Hippocampal formation (tissue), 2 donors: ENCODE measurements at regions not wholly inside any gene's neighbourhood (a gene's known extent, or its start where the extent isn't known, plus 50 kb on each side); places are given as distances from the start of the nearest gene placed in this dataset.
"Not testable (repeated sequence)": the region's sequence is repeated elsewhere in the genome, so short reads cannot be mapped to it uniquely, and the experiment has no call there.

ENCODE experiments used
- DNase-seq, 2 donors: peaks; one replicate each; lab custom pipeline; 2025; lab: John Stamatoyannopoulos, UW

DNA sequence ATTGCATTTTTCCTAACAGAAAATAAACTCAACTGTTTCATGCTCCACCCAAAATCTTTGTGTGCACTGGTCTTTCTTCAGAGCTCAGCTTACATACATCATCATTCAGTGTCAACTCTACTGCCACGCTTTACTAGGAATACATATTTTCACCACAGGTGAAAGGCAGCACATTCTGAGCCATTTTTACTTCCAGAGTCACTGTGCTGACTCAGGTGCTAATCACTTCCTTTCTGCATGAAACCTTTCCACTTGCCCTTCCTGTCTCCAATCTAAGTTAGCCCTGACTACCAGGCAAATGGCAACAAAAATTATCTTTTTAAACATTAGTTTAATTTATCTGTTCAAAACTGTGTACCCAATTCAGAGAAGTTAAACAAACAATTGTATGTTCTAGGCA lies 1041.0 kb downstream of the PRIM2 start:
- not testable (repeated sequence) for DNase-seq

DNA sequence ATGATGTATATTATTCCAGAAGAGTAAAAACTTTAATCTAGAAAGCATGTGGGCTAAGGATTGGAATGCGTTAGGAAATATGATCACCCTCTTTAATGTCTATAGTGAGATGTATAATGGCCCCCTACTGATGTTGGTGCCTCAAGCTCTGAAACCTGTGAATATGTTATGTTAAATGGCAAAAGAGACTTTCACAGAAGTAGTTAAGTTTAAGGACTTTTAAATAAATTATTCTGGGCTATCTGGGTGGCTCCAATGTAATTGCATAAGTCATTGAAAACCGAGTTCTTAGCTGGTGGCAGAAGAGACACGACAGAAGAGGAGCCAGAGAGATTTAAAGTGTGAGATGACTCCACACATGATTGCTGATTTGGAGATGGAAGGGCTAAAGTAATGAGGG lies 1048.4 kb downstream of the PRIM2 start:
- DNase-seq, result not testable (repeated sequence)

DNA sequence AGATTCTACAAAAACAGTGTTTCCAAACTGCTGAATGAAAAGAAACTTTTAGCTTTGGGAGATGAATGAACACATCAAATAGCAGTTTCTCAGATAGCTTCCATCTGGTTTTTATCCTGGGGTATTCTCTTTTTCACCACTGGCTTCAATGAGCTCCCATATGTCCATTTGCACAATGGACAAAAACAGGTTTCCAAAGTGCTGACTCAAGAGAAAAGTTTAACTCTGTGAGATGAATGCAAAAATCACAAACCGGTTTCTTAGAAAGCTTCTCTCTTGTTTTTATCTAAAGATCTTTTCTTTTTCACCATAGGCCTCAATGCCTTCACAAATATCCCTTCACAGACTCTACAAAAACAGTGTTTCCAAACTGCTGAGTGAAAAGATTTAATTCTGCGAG lies 1089.2 kb downstream of the PRIM2 start:
- not testable (repeated sequence) for DNase-seq

DNA sequence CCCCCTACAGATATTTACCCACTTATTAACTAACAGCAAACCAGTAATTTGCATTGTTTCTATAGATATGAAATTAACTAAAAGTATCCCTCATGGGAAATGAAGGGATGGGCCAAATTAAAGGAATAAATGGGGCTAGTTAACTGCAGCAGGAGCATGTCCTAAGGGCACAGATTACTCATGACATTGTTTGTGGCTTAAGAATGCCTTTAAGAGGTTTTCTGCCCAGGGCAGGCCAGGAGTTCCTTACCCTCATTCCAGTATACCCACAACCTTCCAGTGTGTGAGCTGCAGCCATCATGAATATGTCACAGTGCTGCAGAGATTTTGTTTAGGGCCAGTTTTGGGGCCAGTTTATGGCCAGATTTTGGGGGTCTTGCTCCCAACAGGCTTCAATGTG lies 1101.9 kb downstream of the PRIM2 start:
- no peak for DNase-seq
